PC-9 (cell line): ENCODE measurements at regions not wholly inside any gene's neighbourhood (a gene's known extent, or its start where the extent isn't known, plus 50 kb on each side); places are given as distances from the start of the nearest gene placed in this dataset.

ENCODE experiments used
- BruUV-seq: library from RNA; stranded (reverse); fragments of 400-500 nt; replicated peaks from 2 replicates; lab custom pipeline; 2021; lab: Mats Ljungman, UMichigan
- CTCF ChIA-PET: fragments of 300-600 bp; sonication (Branson Sonifier 250); formaldehyde crosslinking; loops from one replicate; lab custom pipeline; 2022; ENCODE audit warnings: antibody characterized with exemption; lab: Charles Lee
- POLR2A ChIA-PET: fragments of 300-600 bp; sonication (Branson Sonifier 250); formaldehyde crosslinking; loops from one replicate; lab custom pipeline; 2022; ENCODE audit warnings: antibody characterized with exemption; ENCODE audit not compliant: unreplicated experiment; lab: Charles Lee
- DNase-seq, 2 experiments: peaks; one replicate each; pipeline versions ENCODE4 v3.0.0 to v3.0.0-alpha.2; 2015 to 2022; ENCODE audit warnings: mixed read lengths in 1 of 2
- H2AFZ ChIP-seq: fragments of 200-600 bp; sonication (generic); 2 replicates; pipeline ENCODE4 v1.8.1; 2017; ENCODE audit warnings: antibody characterized with exemption
- H3F3A ChIP-seq: fragments of 200-600 bp; sonication (generic); 2 replicates; pipeline ENCODE4 v1.8.1; 2017; ENCODE audit warnings: antibody characterized with exemption, mild to moderate bottlenecking, low read depth; ENCODE audit not compliant: insufficient read depth
- H3K27ac ChIP-seq: fragments of 200-600 bp; sonication (generic); 2 replicates; pipeline ENCODE4 v1.6.1; 2016; ENCODE audit warnings: mixed run types
- H3K27me3 ChIP-seq: fragments of 200-600 bp; sonication (generic); 2 replicates; pipeline ENCODE4 v1.6.1; 2016; ENCODE audit warnings: low read depth, mixed run types; ENCODE audit not compliant: insufficient read depth
- H3K36me3 ChIP-seq: fragments of 200-600 bp; sonication (generic); 2 replicates; pipeline ENCODE4 v1.6.1; 2016; ENCODE audit warnings: low read depth, mixed run types
- H3K4me1 ChIP-seq: fragments of 200-600 bp; sonication (generic); replicated peaks from 2 replicates; pipeline ENCODE4 v1.6.1; 2016; ENCODE audit warnings: mixed run types; ENCODE audit not compliant: insufficient read depth
- H3K4me2 ChIP-seq: fragments of 200-600 bp; sonication (generic); 2 replicates; pipeline ENCODE4 v1.6.1; 2017; ENCODE audit warnings: mixed run types
- H3K4me3 ChIP-seq: fragments of 200-600 bp; sonication (generic); 2 replicates; pipeline ENCODE4 v1.6.1; 2016; ENCODE audit warnings: mixed run types
- H3K79me2 ChIP-seq: fragments of 200-600 bp; sonication (generic); 2 replicates; pipeline ENCODE4 v1.6.1; 2017; ENCODE audit warnings: low read depth, mixed run types
- H3K9me2 ChIP-seq: fragments of 200-600 bp; sonication (generic); 2 replicates; pipeline ENCODE4 v1.8.1; 2017; ENCODE audit warnings: mild to moderate bottlenecking; ENCODE audit not compliant: insufficient read depth
- H3K9me3 ChIP-seq: fragments of 200-600 bp; sonication (generic); 2 replicates; pipeline ENCODE4 v1.8.1; 2016; ENCODE audit warnings: low read depth; ENCODE audit not compliant: insufficient read depth
- H4K20me1 ChIP-seq: fragments of 200-600 bp; sonication (generic); 2 replicates; pipeline ENCODE4 v1.8.1; 2017; ENCODE audit not compliant: insufficient read depth
- EZH2 ChIP-seq: fragments of 200-600 bp; sonication (generic); IDR thresholded peaks from 2 replicates; pipeline ENCODE4 v1.8.0; 2017; ENCODE audit warnings: antibody characterized with exemption, low read depth
- intact Hi-C: fragments of 100-400 bp; cut with micrococcal nuclease; formaldehyde crosslinking; loops from one replicate; pipeline ENCODE4 v1.10.0; 2022; ENCODE audit not compliant: unreplicated experiment
- TF ChIP-seq, protein P1 (sequence below): fragments of 200-600 bp; sonication (generic); conservative IDR thresholded peaks from 2 replicates; pipeline ENCODE4 v1.6.1; 2017; ENCODE audit warnings: mixed run types, antibody characterized with exemption, mild to moderate bottlenecking, moderate library complexity

DNA sequence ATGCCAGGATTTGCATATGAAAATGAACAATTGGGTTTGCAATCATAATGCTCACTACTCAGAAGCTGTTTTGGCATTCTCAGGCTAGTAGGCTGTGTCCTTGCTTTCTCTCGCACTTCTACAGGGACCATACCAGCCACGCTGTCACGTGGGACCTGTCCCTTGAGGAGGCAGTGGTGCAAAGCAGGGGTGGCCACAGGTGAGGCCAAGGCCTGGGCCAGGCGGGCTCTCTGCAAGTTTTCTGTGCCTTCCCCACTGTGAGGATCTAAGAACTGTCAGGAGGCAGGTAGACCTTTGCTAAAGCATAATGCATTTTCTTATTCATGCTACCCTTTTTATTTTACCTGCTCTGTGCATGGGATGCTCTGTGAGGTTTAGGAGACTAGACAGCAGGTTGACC, 89.4 kb upstream of the IRS2 start:
- peaks cover 47% of the 10 kb centered on the region for H3F3A ChIP-seq
- no peaks in the 10 kb centered on the region for H3K9me2 ChIP-seq
- POLR2A ChIA-PET, result no interaction called here
- H3K4me3 ChIP-seq, result no peak overlapping the region
- no peaks in the 10 kb centered on the region for H3K36me3 ChIP-seq
- peak overlapping the region; percentile 84 for H3K27ac ChIP-seq
- H3K27me3 ChIP-seq, result no peaks in the 10 kb centered on the region
- DNase-seq, result no peak
- H3K4me2 ChIP-seq, result peak overlapping the region; percentile 70
- BruUV-seq, result no TSS peak
- TF ChIP-seq, protein P1, sequence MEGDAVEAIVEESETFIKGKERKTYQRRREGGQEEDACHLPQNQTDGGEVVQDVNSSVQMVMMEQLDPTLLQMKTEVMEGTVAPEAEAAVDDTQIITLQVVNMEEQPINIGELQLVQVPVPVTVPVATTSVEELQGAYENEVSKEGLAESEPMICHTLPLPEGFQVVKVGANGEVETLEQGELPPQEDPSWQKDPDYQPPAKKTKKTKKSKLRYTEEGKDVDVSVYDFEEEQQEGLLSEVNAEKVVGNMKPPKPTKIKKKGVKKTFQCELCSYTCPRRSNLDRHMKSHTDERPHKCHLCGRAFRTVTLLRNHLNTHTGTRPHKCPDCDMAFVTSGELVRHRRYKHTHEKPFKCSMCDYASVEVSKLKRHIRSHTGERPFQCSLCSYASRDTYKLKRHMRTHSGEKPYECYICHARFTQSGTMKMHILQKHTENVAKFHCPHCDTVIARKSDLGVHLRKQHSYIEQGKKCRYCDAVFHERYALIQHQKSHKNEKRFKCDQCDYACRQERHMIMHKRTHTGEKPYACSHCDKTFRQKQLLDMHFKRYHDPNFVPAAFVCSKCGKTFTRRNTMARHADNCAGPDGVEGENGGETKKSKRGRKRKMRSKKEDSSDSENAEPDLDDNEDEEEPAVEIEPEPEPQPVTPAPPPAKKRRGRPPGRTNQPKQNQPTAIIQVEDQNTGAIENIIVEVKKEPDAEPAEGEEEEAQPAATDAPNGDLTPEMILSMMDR, result no peak
- no peak for TF ChIP-seq EZH2
- peaks cover 67% of the 10 kb centered on the region for H3K4me1 ChIP-seq
- intact Hi-C loops, result loop anchor here (1.0 kb wide), 1 partner anchor 137 kb away; no protein-coding TSS in a partner anchor
- H4K20me1 ChIP-seq, result no peaks in the 10 kb centered on the region
- 0 out of 2 replicates have a peak, but pooled peaks cover 2% of the 10 kb centered on the region for H3K79me2 ChIP-seq
- CTCF ChIA-PET, result no interaction called here
- no peaks in the 10 kb centered on the region; the same call in 1 of the 2 replicates for H3K9me3 ChIP-seq
- peak overlapping the region; percentile 23; the same call in 1 of the 2 replicates for H2AFZ ChIP-seq

DNA sequence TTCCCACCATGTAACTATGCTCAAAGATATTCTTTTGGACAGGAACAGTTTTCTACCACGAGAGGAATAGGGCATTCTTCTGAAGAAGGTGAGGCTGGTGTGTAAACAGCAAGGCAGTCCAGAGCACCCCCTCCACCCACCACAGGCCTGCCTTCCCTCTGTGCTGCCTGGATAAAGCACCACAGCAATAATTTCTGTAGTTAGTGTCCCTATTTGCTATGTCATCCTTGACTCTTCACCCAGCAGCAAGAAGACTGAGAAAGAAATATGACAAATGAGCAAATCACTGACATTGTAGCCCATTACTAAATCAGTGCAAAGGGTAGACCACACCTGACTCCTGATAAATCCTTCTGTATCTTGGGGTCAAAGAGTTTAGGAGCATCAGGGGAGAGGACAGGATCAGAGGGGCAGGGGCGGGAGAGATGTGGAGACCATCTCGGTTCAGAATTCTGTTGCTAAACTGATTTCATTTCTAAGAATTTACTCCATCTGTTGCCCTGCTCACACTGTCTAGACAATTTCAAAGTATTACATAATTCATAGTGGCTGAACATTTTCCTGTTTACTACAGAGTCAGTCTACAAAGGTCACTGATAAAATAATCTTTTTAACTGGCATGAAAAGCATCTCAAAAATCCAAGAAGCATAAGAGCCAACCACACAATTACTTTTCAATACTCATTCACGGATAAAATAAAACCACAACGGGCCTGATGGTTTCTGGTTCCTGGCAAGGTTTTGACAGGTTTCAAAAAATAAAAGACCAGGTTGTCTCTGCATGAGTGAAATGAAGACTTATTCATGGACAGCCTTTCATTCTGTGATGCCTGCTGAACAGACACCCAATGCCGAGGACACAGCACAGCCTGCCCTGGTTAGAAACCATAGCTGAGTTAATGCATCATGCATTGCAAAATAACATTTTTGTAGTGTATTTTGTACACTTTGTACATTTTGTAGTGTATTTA, 88.4 kb upstream of the IRS2 start:
- DNase-seq, result peak; percentile 32 to 90
- Histone ChIP-seq H3K36me3 (no peaks in the 10 kb centered on the region), H2AFZ (peak overlapping the region; percentile 23; the same call in 1 of the 2 replicates), H3F3A (peaks cover 57% of the 10 kb centered on the region), H4K20me1 (no peaks in the 10 kb centered on the region), H3K4me3 (peak overlapping the region; percentile 4; the same call in 1 of the 2 replicates), H3K9me3 (no peaks in the 10 kb centered on the region), H3K79me2 (0 out of 2 replicates have a peak, but pooled peaks cover 7% of the 10 kb centered on the region), H3K4me1 (peaks cover 76% of the 10 kb centered on the region), H3K9me2 (no peaks in the 10 kb centered on the region), H3K27ac (peak overlapping the region; percentile 84), H3K4me2 (peak overlapping the region; percentile 70), H3K27me3 (no peaks in the 10 kb centered on the region)
- no TSS peak for BruUV-seq
- ChIA-PET CTCF (no interaction called here), POLR2A (interaction anchor here (0.5 kb wide), 1 partner anchor 22 kb away, joined by 3 read pairs; no protein-coding TSS in a partner anchor)
- TF ChIP-seq, protein P1, result no peak
- TF ChIP-seq EZH2, result no peak
- intact Hi-C loops, result loop anchor here (1.0 to 5.0 kb wide), 5 partner anchors 87 to 602 kb away; no protein-coding TSS in a partner anchor

DNA sequence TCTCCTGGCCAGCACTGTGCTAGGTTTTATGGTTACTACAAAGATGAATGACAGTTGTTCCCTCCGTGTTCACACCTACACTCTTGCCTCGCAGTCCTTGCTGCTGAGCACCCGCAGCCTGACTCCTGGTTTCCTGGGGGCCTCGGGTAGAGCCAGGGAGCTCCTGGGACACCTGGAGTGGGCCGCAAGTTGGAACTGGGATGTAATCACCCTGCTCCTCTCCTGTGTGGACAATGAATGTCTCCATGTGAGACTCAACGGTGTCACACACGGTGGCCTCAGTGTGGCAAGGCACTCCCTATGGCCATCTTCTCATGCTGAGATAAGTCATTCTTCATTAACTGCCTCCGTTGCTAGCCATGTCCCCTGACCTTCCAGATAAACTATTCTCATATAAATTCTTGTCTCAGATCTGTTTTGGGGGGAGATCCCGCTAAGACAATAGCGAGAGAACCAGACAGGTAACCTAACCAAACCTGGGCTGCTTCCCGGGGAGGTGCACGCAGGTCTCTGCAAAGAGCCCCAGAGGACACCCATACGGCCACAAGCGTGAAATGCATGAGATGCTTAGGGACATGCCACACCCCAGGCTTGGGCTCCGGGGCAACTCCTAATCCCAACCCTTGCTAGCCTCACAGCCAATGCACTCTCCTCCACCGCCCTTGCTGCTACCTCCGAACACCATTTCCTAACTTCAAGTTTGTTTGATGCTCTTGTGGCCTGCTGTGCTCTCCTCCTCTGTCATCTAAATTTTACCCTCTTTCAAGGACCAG, 87.2 kb upstream of the IRS2 start:
- no peaks in the 10 kb centered on the region for H3K27me3 ChIP-seq
- no peaks in the 10 kb centered on the region for H3K9me3 ChIP-seq
- H3K27ac ChIP-seq, result peak overlapping the region; percentile 84
- intact Hi-C loops, result loop anchor here (1.0 to 5.0 kb wide), 4 partner anchors 86 to 601 kb away; no protein-coding TSS in a partner anchor
- no peak for DNase-seq
- ChIA-PET CTCF (no interaction called here), POLR2A (no interaction called here)
- TF ChIP-seq EZH2, result no peak
- TF ChIP-seq, protein P1, result no peak
- no peaks in the 10 kb centered on the region for H4K20me1 ChIP-seq
- 0 out of 2 replicates have a peak, but pooled peaks cover 7% of the 10 kb centered on the region for H3K79me2 ChIP-seq
- BruUV-seq, result no TSS peak
- peaks cover 69% of the 10 kb centered on the region for H3F3A ChIP-seq
- H3K4me3 ChIP-seq, result peak overlapping the region; percentile 4; the same call in 1 of the 2 replicates
- H2AFZ ChIP-seq, result no peak overlapping the region
- peaks cover 89% of the 10 kb centered on the region for H3K4me1 ChIP-seq
- H3K4me2 ChIP-seq, result peak overlapping the region; percentile 70
- H3K9me2 ChIP-seq, result no peaks in the 10 kb centered on the region
- no peaks in the 10 kb centered on the region for H3K36me3 ChIP-seq
